Endothelial cell (in vitro differentiated cells): ENCODE measurements at regions not wholly inside any gene's neighbourhood (a gene's known extent, or its start where the extent isn't known, plus 50 kb on each side); places are given as distances from the start of the nearest gene placed in this dataset.

Experiments
- DNase-seq: peaks from one replicate; pipeline ENCODE4 v3.0.0; 2021; ENCODE audit warnings: low spot score
- H3K27ac Mint-ChIP-seq: one replicate; pipeline ENCODE4 v1.8.0; 2021; ENCODE audit warnings: mixed read lengths, inconsistent platforms; ENCODE audit not compliant: unreplicated experiment
- H3K27me3 Mint-ChIP-seq: one replicate; pipeline ENCODE4 v1.8.0; 2021; ENCODE audit warnings: mild to moderate bottlenecking, moderate library complexity, mixed read lengths, inconsistent platforms; ENCODE audit not compliant: unreplicated experiment
- H3K36me3 Mint-ChIP-seq: one replicate; pipeline ENCODE4 v1.8.0; 2021; ENCODE audit warnings: mild to moderate bottlenecking, low read depth, mixed read lengths, inconsistent platforms; ENCODE audit not compliant: unreplicated experiment
- H3K4me1 Mint-ChIP-seq: one replicate; pipeline ENCODE4 v1.8.0; 2021; ENCODE audit warnings: mild to moderate bottlenecking, mixed read lengths, inconsistent platforms; ENCODE audit not compliant: unreplicated experiment
- H3K4me3 Mint-ChIP-seq: one replicate; pipeline ENCODE4 v1.8.0; 2021; ENCODE audit warnings: mild to moderate bottlenecking, mixed read lengths, inconsistent platforms; ENCODE audit not compliant: unreplicated experiment
- H3K9me3 Mint-ChIP-seq: one replicate; pipeline ENCODE4 v1.8.0; 2021; ENCODE audit warnings: mixed read lengths, inconsistent platforms; ENCODE audit not compliant: unreplicated experiment
- TF ChIP-seq, protein P1 (sequence below): fragments of 200-600 bp; sonication (generic); IDR thresholded peaks from one replicate; pipeline ENCODE4 v1.5.0; 2021; ENCODE audit warnings: antibody characterized with exemption; ENCODE audit not compliant: unreplicated experiment

DNA sequence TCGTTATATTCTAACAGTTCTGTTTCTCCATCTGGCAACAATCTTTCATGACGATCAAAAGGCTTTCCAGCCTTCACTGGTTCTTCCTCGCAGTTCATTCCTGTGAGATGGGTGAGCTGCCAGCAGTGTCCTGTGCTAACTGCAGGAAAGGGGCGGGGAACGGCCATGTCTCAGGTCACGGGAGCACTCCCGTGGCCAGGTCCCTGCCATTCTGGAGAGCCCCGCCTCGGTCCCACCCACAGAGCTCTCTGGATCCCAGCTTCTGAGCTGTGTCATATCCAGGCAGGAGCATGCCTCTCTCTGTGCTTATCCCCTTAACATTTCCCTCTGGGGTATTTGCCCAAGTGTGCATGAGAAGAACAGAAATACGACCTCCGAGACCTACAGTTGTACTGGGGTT, 297.8 kb upstream of the IRX2 start:
- H3K36me3 Mint-ChIP-seq: peaks cover 3% of the 10 kb centered on the region
- no peak overlapping the region for H3K4me3 Mint-ChIP-seq
- H3K9me3 Mint-ChIP-seq: peaks cover 4% of the 10 kb centered on the region
- DNase-seq: no peak
- TF ChIP-seq, protein P1, sequence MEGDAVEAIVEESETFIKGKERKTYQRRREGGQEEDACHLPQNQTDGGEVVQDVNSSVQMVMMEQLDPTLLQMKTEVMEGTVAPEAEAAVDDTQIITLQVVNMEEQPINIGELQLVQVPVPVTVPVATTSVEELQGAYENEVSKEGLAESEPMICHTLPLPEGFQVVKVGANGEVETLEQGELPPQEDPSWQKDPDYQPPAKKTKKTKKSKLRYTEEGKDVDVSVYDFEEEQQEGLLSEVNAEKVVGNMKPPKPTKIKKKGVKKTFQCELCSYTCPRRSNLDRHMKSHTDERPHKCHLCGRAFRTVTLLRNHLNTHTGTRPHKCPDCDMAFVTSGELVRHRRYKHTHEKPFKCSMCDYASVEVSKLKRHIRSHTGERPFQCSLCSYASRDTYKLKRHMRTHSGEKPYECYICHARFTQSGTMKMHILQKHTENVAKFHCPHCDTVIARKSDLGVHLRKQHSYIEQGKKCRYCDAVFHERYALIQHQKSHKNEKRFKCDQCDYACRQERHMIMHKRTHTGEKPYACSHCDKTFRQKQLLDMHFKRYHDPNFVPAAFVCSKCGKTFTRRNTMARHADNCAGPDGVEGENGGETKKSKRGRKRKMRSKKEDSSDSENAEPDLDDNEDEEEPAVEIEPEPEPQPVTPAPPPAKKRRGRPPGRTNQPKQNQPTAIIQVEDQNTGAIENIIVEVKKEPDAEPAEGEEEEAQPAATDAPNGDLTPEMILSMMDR: no peak
- H3K27ac Mint-ChIP-seq: no peak overlapping the region
- peaks cover 4% of the 10 kb centered on the region for H3K27me3 Mint-ChIP-seq
- no peaks in the 10 kb centered on the region for H3K4me1 Mint-ChIP-seq

DNA sequence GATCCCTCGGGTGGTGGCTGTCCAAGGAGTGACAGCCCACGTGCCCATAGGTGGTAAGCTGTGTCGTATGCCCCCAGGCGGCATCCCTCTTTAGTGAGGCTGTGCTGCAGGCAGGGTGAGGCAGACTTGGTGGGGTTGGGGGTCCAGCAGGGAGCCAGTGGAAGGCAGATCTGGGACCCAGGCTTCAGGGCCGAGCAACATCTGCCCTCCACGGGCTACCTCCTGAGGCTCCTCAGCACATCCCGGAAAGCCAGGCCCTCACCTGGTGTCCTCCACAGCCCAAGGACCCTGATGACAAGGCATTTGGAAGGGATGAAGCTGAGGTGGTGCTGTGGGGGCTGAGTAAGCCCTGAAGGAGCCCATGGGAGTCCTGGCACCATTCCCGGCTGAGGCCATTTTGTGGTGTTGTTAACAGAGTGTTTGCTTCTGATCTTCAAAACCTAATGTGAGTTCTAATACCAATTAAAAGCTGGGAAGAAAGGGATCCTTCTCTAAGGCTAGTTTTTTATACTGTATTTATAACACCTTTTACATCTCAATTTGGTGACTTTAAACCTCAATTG, 295.8 kb upstream of the IRX2 start:
- Mint-ChIP-seq H3K9me3 (peaks cover 9% of the 10 kb centered on the region), H3K27me3 (peaks cover 7% of the 10 kb centered on the region), H3K4me1 (no peaks in the 10 kb centered on the region), H3K4me3 (no peak overlapping the region), H3K27ac (no peak overlapping the region), H3K36me3 (peaks cover 3% of the 10 kb centered on the region)
- no peak for DNase-seq
- TF ChIP-seq, protein P1: no peak

DNA sequence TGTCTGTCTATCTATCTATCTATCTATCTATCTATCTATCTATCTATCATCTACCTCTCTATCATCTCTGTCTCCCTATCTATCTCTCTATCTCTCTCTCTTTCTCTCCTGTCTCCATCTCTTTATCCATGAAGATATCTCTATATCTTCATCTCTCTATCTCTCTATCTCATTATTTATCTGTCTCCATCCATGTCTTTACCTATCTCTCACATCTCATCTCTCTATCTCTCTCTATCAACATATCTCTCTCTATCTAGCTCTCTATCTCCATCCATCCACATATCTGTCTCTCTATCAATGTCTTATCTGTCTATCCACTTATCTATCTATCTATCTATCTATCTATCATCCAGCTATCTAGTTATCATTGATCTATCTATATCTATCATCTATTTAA, 292.1 kb upstream of the IRX2 start:
- TF ChIP-seq, protein P1: no peak
- H3K9me3 Mint-ChIP-seq: peaks cover 5% of the 10 kb centered on the region
- H3K27ac Mint-ChIP-seq: no peak overlapping the region
- peaks cover 3% of the 10 kb centered on the region for H3K27me3 Mint-ChIP-seq
- H3K4me3 Mint-ChIP-seq: no peak overlapping the region
- no peaks in the 10 kb centered on the region for H3K4me1 Mint-ChIP-seq
- DNase-seq: no peak
- no peaks in the 10 kb centered on the region for H3K36me3 Mint-ChIP-seq

DNA sequence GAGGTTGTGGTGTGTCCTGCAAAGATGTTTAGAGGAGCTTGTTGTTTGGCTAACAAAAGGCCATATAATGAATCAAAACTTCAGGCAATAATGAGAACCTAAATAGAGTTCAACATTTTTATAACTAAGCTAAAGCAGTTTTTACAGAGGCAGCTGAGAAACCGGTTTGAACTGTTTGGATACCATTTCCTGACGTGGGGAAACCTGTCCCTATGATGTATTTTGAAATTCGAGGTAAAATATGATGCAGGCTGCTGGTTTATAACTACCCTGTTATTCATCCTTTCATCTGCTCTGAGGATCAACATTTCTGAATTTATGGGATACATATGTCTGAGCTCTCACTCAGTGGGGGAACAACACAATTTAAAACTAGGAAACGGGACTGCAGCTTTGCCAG, 289.5 kb upstream of the IRX2 start:
- H3K4me1 Mint-ChIP-seq: no peaks in the 10 kb centered on the region
- no peak overlapping the region for H3K27ac Mint-ChIP-seq
- H3K9me3 Mint-ChIP-seq: peaks cover 5% of the 10 kb centered on the region
- no peak overlapping the region for H3K4me3 Mint-ChIP-seq
- no peak for DNase-seq
- TF ChIP-seq, protein P1: no peak
- H3K27me3 Mint-ChIP-seq: peaks cover 5% of the 10 kb centered on the region
- H3K36me3 Mint-ChIP-seq: no peaks in the 10 kb centered on the region

DNA sequence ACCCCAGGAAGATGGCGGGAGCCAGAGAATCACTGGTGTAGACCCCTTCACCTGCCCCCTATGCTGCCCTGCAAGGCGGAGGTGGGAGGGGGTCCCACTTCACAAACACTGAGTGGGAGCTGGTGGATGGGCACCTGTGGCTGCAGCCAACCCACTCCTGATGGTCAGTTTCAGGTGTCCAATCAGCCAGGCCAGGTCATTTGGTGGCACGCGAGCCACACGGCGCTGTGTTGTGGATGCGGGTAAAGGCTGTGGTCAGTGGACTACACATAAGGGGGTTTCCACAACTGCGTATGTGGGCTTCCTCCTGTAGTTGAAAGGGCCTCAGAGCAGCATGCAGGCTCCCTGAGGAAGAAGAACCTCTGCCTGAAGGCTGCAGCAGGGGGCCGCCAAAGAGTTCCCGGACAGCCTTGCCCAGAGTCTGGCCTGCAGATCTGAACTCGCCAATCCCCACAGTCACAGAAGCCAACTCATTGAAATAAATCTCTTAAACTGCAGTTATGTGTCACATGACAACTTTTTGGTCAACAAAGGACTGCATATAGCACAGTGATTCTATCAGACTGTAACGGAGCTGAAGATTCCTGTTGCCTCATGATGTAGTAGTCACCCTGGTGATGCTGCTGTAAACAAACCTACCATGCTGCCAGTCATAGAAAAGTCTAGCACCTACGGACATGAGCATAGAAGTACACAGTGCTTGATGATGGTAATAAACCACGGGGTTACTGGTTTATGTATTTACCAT, 284.7 kb upstream of the IRX2 start:
- Mint-ChIP-seq H3K27ac (no peak overlapping the region), H3K9me3 (peaks cover 9% of the 10 kb centered on the region), H3K27me3 (peaks cover 5% of the 10 kb centered on the region), H3K4me1 (no peaks in the 10 kb centered on the region), H3K36me3 (peaks cover 4% of the 10 kb centered on the region), H3K4me3 (no peak overlapping the region)
- no peak for DNase-seq
- TF ChIP-seq, protein P1: no peak
